Omental fat pad (tissue), 3 donors: ENCODE measurements at regions not wholly inside any gene's neighbourhood (a gene's known extent, or its start where the extent isn't known, plus 50 kb on each side); places are given as distances from the start of the nearest gene placed in this dataset.

ENCODE experiments used
- ATAC-seq: fragments of 150-250 bp; one replicate; pipeline ENCODE4 v1.9.1; 2016; ENCODE audit warnings: mild to moderate bottlenecking, moderate library complexity; ENCODE audit not compliant: low FRiP score
- DNase-seq: peaks from one replicate; pipeline ENCODE4 v3.0.0-alpha.2; 2019; ENCODE audit warnings: low spot score
- TF ChIP-seq, protein P1 (sequence below), 3 donors: fragments of 450-650 bp; IDR thresholded peaks; one replicate each; pipeline ENCODE4 v1.5.1; 2016 to 2017; ENCODE audit warnings: antibody characterized with exemption in 3 of 3, mild to moderate bottlenecking in 3 of 3, moderate library complexity in 2 of 3

DNA sequence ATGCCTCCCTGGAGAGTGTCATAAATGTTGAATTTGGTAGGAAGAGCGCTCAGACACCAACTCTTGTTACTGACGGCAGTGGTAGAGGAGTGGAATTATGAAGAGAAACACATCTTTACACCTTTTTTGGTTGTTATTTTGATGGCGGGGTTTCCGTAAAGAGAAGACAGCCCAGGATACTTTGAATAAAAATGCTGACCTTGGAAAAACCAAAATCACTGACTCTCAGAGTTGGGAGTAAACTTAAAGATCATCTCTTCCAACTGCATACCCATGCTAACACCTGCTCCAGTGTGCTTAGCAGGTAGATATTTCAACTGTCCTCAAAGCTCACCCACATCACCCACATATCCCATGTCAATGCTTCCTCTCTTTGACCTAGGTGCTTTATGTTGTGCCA, 498.6 kb downstream of the LIG4 start:
- no peak for ATAC-seq
- TF ChIP-seq, protein P1, sequence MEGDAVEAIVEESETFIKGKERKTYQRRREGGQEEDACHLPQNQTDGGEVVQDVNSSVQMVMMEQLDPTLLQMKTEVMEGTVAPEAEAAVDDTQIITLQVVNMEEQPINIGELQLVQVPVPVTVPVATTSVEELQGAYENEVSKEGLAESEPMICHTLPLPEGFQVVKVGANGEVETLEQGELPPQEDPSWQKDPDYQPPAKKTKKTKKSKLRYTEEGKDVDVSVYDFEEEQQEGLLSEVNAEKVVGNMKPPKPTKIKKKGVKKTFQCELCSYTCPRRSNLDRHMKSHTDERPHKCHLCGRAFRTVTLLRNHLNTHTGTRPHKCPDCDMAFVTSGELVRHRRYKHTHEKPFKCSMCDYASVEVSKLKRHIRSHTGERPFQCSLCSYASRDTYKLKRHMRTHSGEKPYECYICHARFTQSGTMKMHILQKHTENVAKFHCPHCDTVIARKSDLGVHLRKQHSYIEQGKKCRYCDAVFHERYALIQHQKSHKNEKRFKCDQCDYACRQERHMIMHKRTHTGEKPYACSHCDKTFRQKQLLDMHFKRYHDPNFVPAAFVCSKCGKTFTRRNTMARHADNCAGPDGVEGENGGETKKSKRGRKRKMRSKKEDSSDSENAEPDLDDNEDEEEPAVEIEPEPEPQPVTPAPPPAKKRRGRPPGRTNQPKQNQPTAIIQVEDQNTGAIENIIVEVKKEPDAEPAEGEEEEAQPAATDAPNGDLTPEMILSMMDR (IDR thresholded peaks at IDR 0.05): no peak

DNA sequence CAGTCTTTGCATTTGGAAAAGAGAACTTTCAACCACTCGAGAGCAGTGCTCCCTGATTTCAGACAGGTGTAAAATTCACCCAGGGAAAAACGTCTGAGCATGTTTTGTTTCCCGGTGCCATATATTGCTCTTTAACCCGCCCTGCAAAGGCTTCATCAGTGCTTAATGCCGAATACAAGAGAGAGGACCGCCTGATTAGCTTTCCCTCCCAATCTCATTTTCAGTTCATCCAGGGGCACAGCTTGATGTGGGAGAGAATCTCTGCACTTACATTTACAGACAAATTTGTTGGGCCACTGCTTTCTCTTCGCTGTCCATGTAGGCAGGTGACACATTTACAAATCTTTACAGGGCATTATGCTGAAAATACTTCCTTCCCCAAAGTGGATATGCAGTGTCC, 499.1 kb downstream of the LIG4 start:
- ATAC-seq: no peak
- no peak for DNase-seq
- TF ChIP-seq, protein P1 (IDR thresholded peaks at IDR 0.05): no peak

More for the DNA sequence above, 498.6 kb downstream of the LIG4 start:
- DNase-seq: no peak

DNA sequence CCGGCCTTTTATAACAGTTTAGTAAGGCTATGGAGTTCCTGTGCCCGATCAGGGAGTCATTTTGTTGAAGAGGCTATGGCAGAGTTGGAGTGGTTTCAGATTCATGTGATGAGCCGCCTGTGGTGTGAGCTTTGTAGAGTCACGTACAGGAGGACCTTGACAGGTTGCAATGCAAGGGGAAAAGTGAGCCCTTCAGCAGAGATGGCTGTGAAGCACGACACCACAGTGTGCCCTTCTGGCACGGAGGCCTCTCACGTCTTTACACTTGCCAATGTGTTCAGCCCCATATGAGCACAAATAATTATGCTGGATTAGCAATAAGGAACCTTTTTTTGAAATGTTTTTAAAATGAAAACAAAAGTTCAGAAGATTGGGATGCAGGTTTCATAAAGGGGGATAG, 499.8 kb downstream of the LIG4 start:
- TF ChIP-seq, protein P1 (IDR thresholded peaks at IDR 0.05): no peak
- no peak for ATAC-seq
- DNase-seq: no peak

DNA sequence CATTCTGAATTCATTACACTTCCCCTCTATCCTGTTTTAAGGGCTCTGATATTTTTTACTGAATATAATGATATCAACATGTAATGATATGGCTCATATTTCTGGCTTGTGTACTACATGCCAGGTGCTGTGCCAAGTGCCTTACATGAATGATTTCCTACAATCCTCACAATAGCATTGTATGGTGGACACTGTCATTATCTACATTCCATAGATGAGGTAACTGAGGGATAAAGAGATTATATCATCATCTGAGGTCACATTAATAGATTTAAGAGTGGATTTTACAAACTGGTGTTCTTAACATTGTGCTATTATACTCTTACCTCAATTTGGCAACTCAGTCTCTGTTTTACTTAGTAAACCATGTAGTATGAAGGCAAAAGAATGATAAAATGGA, 502.0 kb downstream of the LIG4 start:
- TF ChIP-seq, protein P1 (IDR thresholded peaks at IDR 0.05): no peak
- ATAC-seq: no peak
- DNase-seq: no peak

DNA sequence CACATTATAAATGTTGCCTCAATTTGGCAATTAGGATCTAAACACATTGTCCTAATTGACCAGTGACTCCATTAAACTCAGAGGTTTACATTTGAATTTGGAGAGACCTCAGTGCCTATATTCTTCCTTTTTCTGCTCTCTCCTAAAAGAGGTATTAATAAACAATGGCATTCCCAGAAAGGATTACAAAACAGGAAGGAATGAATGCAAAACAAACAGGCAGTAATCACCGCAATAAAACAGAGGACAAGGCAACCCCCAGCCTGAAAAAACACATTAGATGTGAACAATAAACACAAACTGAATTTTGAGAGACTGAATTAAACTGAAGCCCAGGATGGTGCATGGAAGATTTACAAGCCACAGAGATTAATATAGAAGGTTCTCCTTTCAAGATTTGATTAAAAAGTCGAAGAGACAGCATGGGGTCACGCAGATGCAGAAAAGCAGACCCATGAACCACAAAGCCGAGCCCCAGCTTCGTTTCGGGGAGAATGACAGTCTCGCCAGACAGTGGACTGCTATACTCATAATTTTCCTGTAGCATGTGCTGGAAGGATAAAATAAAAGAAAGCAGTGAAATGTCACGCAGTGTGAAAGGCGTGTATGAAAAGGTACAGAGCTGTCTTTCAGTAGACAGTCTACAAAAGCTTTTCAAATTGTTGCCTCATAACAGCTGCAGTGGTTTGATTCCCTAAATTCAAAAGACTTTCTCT, 503.0 kb downstream of the LIG4 start:
- DNase-seq: no peak
- no peak for ATAC-seq
- TF ChIP-seq, protein P1 (IDR thresholded peaks at IDR 0.05): no peak

DNA sequence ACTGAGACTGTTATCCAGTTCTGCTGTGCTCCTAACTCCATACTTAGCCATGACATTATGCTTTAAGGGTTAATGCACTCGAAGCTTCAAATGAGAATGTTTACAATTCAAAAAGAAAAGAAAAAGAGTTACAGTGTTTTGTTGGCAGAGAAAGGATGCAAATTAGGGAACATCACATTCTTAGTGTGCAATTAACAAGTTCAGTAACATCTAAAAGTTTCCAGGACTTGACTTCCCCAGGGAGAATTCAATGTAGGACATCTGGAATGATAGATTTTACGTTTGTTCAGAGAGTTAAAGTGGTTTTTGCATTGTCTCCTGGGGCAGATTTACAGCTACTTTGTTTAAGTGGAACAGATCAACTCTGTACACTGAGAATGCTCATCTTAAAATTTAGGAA, 525.2 kb downstream of the LIG4 start:
- TF ChIP-seq, protein P1 (IDR thresholded peaks at IDR 0.05): no peak
- no peak for DNase-seq
- no peak for ATAC-seq

DNA sequence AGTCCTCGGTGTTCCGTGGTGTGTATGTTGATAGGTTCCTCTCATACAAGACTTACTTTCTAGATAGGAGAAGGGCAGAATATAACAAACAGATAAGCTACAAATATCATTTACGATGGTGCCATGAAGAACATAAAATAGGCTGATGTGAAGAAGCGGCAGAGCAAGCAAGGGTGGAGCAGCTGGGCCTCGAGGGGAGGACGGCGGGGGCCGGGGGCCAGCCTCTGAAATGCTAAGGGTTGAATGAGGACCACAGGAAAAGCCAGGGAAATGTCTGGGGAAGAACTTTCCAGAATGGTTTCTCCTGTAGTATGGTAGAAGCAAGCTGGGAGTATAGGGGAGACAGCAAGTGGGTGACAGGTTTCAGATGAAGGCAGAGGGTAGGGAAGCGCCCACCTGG, 529.5 kb downstream of the LIG4 start:
- TF ChIP-seq, protein P1 (IDR thresholded peaks at IDR 0.05): no peak
- no peak for DNase-seq
- ATAC-seq: no peak
